ENCODE measurements at regions not wholly inside any gene's neighbourhood (a gene's known extent, or its start where the extent isn't known, plus 50 kb on each side); places are given as distances from the start of the nearest gene placed in this dataset.

- no peaks in the 10 kb centered on the region for H3K36me3 ChIP-seq (replicated peaks)
- H3K27me3 ChIP-seq (replicated peaks) = no peaks in the 10 kb centered on the region
- TF ChIP-seq, protein P1, sequence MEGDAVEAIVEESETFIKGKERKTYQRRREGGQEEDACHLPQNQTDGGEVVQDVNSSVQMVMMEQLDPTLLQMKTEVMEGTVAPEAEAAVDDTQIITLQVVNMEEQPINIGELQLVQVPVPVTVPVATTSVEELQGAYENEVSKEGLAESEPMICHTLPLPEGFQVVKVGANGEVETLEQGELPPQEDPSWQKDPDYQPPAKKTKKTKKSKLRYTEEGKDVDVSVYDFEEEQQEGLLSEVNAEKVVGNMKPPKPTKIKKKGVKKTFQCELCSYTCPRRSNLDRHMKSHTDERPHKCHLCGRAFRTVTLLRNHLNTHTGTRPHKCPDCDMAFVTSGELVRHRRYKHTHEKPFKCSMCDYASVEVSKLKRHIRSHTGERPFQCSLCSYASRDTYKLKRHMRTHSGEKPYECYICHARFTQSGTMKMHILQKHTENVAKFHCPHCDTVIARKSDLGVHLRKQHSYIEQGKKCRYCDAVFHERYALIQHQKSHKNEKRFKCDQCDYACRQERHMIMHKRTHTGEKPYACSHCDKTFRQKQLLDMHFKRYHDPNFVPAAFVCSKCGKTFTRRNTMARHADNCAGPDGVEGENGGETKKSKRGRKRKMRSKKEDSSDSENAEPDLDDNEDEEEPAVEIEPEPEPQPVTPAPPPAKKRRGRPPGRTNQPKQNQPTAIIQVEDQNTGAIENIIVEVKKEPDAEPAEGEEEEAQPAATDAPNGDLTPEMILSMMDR (IDR thresholded peaks at IDR 0.05; ENCODE audit: low read depth, low read length, missing control alignments) = peak; percentile 73
- peak overlapping the region; percentile 78 for H3K4me3 ChIP-seq (ENCODE audit: low read depth, low read length)
- in situ Hi-C loops (cut with HindIII; ENCODE audit: low pct_ligation_motif_present, low sequenced_read_pairs) = no loop called here
- DNase-seq = peak; percentile 43
- peak overlapping the region; percentile 66 for H3K27ac ChIP-seq
Observed at GRCh38 chr10:29735628-29736365, 101.0 kb upstream of the SVIL start.

DNA sequence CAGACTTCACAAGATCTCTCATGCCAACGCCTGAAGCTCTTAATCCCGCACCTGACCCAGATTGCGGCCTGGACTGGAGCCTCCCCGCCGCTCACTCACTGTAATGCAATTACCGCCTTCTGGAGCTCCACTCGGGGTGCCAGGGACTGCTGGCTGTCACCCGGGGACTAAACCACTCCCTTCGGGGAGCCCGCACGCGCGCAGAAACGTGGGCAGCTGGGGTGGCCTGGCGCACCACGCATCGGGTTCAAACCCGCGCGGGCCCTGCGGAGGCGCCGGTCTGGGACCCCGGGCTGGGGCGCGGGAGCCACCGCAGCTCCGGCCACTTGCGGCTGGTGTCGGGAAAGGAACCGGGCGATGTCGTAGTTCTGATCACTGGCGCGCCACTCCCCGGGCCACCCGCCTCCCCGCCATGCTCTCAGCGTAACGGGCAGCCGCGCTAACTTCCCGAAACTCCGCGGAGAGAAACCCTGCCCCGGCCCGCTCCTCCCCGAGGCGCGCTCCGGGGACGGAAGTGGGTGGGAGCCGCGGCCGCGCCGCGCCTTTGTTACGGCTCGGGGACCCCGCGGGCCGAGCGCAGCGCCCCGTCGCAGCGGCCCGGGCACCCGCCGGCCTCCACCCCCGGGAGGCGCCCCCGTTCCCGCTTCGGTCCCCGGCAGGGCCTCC is 100.3 kb upstream of the SVIL start:
- DNase-seq = peak; percentile 12
- Histone ChIP-seq H3K27me3 (replicated peaks) (no peaks in the 10 kb centered on the region), H3K27ac (peak overlapping the region; percentile 66), H3K36me3 (replicated peaks) (no peaks in the 10 kb centered on the region), H3K4me3 (ENCODE audit: low read depth, low read length) (peak overlapping the region; percentile 78)
- TF ChIP-seq, protein P1 (IDR thresholded peaks at IDR 0.05; ENCODE audit: low read depth, low read length, missing control alignments) = no peak
- in situ Hi-C loops (cut with HindIII; ENCODE audit: low pct_ligation_motif_present, low sequenced_read_pairs) = no loop called here

- Histone ChIP-seq H3K36me3 (replicated peaks) (no peaks in the 10 kb centered on the region), H3K27me3 (replicated peaks) (no peaks in the 10 kb centered on the region), H3K4me3 (ENCODE audit: low read depth, low read length) (peak overlapping the region; percentile 78), H3K27ac (no peak overlapping the region)
- TF ChIP-seq, protein P1 (IDR thresholded peaks at IDR 0.05; ENCODE audit: low read depth, low read length, missing control alignments) = no peak
- no peak for DNase-seq
- in situ Hi-C loops (cut with HindIII; ENCODE audit: low pct_ligation_motif_present, low sequenced_read_pairs) = no loop called here
Observed at GRCh38 chr10:29734640-29734961, 99.8 kb upstream of the SVIL start.

- H3K27ac ChIP-seq = no peak overlapping the region
- H3K36me3 ChIP-seq (replicated peaks) = no peaks in the 10 kb centered on the region
- DNase-seq = no peak
- TF ChIP-seq, protein P1 (IDR thresholded peaks at IDR 0.05; ENCODE audit: low read depth, low read length, missing control alignments) = no peak
- H3K27me3 ChIP-seq (replicated peaks) = no peaks in the 10 kb centered on the region
- H3K4me3 ChIP-seq (ENCODE audit: low read depth, low read length) = no peak overlapping the region
- in situ Hi-C loops (cut with HindIII; ENCODE audit: low pct_ligation_motif_present, low sequenced_read_pairs) = no loop called here
Observed at GRCh38 chr10:29733323-29733722, 98.6 kb upstream of the SVIL start.

- no peak overlapping the region for H3K27ac ChIP-seq
- H3K4me3 ChIP-seq (ENCODE audit: low read depth, low read length) = no peak overlapping the region
- no peaks in the 10 kb centered on the region for H3K36me3 ChIP-seq (replicated peaks)
- H3K27me3 ChIP-seq (replicated peaks) = no peaks in the 10 kb centered on the region
- TF ChIP-seq, protein P1 (IDR thresholded peaks at IDR 0.05; ENCODE audit: low read depth, low read length, missing control alignments) = no peak
- in situ Hi-C loops (cut with HindIII; ENCODE audit: low pct_ligation_motif_present, low sequenced_read_pairs) = no loop called here
- DNase-seq = no peak
Observed at GRCh38 chr10:29732918-29733317, 98.1 kb upstream of the SVIL start.
